GM21529 (cell line): ENCODE measurements at regions not wholly inside any gene's neighbourhood (a gene's known extent, or its start where the extent isn't known, plus 50 kb on each side); places are given as distances from the start of the nearest gene placed in this dataset.

Experiments used
- ATAC-seq: cut with Tn5 transposase; IDR thresholded peaks from one replicate; pipeline ENCODE4 v1.9.1; 2021; ENCODE audit not compliant: unreplicated experiment

- ATAC-seq: no peak
These were observed 55.7 kb upstream of the HS3ST5 start for GRCh38 chr6:114398481-114398880.
